Nephron progenitor cell (in vitro differentiated cells): ENCODE measurements at regions not wholly inside any gene's neighbourhood (a gene's known extent, or its start where the extent isn't known, plus 50 kb on each side); places are given as distances from the start of the nearest gene placed in this dataset.

Source experiments
- DNase-seq: peaks from one replicate; pipeline ENCODE4 v3.0.0; 2021
- H3K27ac Mint-ChIP-seq: 2 replicates; pipeline ENCODE4 v1.8.0; 2021; ENCODE audit warnings: mild to moderate bottlenecking, moderate library complexity, mixed read lengths
- H3K27me3 Mint-ChIP-seq: 2 replicates; pipeline ENCODE4 v1.8.0; 2021; ENCODE audit warnings: mild to moderate bottlenecking, low read depth, mixed read lengths; ENCODE audit not compliant: poor library complexity
- H3K36me3 Mint-ChIP-seq: 2 replicates; pipeline ENCODE4 v1.8.0; 2021; ENCODE audit warnings: low read depth, mixed read lengths
- H3K4me1 Mint-ChIP-seq: 2 replicates; pipeline ENCODE4 v1.8.0; 2021; ENCODE audit warnings: mixed read lengths
- H3K4me3 Mint-ChIP-seq: 2 replicates; pipeline ENCODE4 v1.8.0; 2021; ENCODE audit warnings: mild to moderate bottlenecking, moderate library complexity, mixed read lengths
- H3K9me3 Mint-ChIP-seq: 2 replicates; pipeline ENCODE4 v1.8.0; 2021; ENCODE audit warnings: mild to moderate bottlenecking, moderate library complexity, mixed read lengths
- TF ChIP-seq, protein P1 (sequence below): fragments of 200-600 bp; sonication (generic); IDR thresholded peaks from 2 replicates; pipeline ENCODE4 v1.5.0; 2021; ENCODE audit warnings: antibody characterized with exemption

DNA sequence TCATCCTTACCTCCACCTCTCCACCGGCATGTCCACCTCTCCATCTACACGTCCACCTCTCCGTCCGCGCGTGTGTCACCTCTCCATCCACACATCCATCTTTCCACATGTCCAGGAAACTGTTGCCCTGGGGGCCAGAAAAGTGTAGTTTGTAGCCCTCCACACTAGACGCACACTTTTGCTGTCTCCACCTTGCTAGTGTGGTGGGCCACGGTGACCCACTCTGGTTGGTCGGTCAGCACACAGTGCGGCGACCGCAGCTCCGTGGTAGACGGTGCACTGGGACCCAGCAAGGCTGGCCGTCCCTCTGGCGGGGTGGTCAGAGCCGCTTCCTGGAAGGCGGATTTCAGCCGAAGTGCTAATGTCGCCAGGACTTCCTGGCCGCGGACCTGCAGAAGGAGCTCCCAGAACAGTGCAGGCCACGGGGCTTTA is 268.6 kb downstream of the DLL1 start:
- Mint-ChIP-seq H3K27me3 (peaks cover 14% of the 10 kb centered on the region), H3K27ac (no peak overlapping the region), H3K9me3 (no peaks in the 10 kb centered on the region), H3K36me3 (no peaks in the 10 kb centered on the region), H3K4me3 (no peak overlapping the region), H3K4me1 (peaks cover 19% of the 10 kb centered on the region)
- no peak for DNase-seq
- TF ChIP-seq, protein P1, sequence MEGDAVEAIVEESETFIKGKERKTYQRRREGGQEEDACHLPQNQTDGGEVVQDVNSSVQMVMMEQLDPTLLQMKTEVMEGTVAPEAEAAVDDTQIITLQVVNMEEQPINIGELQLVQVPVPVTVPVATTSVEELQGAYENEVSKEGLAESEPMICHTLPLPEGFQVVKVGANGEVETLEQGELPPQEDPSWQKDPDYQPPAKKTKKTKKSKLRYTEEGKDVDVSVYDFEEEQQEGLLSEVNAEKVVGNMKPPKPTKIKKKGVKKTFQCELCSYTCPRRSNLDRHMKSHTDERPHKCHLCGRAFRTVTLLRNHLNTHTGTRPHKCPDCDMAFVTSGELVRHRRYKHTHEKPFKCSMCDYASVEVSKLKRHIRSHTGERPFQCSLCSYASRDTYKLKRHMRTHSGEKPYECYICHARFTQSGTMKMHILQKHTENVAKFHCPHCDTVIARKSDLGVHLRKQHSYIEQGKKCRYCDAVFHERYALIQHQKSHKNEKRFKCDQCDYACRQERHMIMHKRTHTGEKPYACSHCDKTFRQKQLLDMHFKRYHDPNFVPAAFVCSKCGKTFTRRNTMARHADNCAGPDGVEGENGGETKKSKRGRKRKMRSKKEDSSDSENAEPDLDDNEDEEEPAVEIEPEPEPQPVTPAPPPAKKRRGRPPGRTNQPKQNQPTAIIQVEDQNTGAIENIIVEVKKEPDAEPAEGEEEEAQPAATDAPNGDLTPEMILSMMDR, result no peak

DNA sequence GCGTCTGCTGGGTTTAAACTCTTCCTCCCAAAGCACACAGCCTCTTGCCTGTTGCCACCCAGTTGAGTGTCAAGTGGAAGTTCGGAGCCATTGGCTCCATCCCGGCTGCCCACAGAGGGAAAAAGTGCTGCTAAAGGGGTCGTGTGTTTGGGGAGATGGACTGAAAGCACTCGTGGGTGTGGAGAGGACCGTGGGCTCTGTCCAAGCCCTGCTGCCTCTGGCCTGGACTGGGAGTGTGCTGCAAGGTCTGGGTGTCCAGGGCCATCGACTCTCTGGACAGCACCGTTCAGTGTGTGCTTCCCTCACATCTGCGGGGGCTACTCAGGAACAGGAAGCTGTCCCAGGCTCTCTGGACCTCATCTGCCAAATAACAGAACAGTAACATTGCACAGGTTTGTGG is 269.3 kb downstream of the DLL1 start:
- no peak overlapping the region for H3K4me3 Mint-ChIP-seq
- no peak for DNase-seq
- TF ChIP-seq, protein P1, result no peak
- no peak overlapping the region for H3K27ac Mint-ChIP-seq
- no peaks in the 10 kb centered on the region for H3K9me3 Mint-ChIP-seq
- no peaks in the 10 kb centered on the region for H3K36me3 Mint-ChIP-seq
- H3K4me1 Mint-ChIP-seq, result peaks cover 15% of the 10 kb centered on the region
- peaks cover 18% of the 10 kb centered on the region for H3K27me3 Mint-ChIP-seq

- Mint-ChIP-seq H3K4me3 (no peak overlapping the region), H3K4me1 (peaks cover 10% of the 10 kb centered on the region), H3K27me3 (peaks cover 23% of the 10 kb centered on the region), H3K9me3 (no peaks in the 10 kb centered on the region), H3K36me3 (no peaks in the 10 kb centered on the region), H3K27ac (no peak overlapping the region)
- TF ChIP-seq, protein P1, result no peak
- no peak for DNase-seq
Observed at GRCh38 chr6:170019818-170020583, 268.6 kb downstream of the ERMARD start.

DNA sequence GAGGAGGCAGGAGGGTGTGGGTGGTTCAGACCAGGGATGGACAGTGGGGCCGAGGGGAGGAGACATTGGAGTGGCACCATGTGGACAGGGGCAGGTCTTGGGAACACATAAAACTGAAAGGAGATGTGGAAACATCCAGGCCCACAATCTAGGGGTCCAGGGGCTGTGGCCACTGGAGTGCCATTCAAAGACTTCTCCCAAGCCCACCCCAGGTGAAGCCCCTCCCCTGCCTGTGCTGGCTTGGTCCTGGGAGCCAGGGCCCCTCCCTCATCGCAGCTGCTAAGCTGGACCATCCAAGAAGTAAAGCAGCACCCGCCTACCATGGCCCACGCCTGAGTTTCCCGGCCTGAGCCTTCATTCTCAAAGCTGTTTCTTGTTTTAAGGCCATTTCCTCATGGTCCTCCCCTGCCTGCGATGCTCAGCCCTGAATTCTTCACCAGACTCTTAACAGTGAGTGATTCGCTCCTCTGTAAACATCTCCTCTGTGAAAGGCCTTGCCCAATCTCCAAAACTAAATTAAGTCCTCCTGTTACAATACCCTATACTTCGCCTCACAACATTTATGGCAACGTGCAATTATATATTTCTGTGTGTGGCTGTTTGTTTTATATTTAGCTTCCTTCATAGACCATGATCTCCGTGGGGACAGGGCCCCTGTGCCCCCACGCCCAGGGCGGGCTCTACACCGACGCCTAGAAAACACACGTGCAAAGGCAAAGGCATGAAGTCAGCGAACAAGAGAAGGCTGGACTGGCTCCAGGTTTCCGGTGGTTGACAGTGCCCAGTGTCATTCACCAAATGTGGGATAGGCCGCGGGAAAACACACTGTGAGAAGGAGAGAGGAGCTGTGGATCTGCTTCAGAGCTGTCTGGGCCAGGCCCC is 267.8 kb downstream of the ERMARD start:
- H3K4me3 Mint-ChIP-seq, result no peak overlapping the region
- no peak for DNase-seq
- H3K36me3 Mint-ChIP-seq, result no peaks in the 10 kb centered on the region
- TF ChIP-seq, protein P1, result no peak
- H3K9me3 Mint-ChIP-seq, result no peaks in the 10 kb centered on the region
- H3K27me3 Mint-ChIP-seq, result peaks cover 25% of the 10 kb centered on the region
- H3K4me1 Mint-ChIP-seq, result peaks cover 6% of the 10 kb centered on the region
- no peak overlapping the region for H3K27ac Mint-ChIP-seq

GRCh38 chr6:170018422-170018935 is 267.1 kb downstream of the ERMARD start:
- peaks cover 6% of the 10 kb centered on the region for H3K4me1 Mint-ChIP-seq
- DNase-seq, result no peak
- peaks cover 25% of the 10 kb centered on the region for H3K27me3 Mint-ChIP-seq
- TF ChIP-seq, protein P1, result no peak
- peaks cover 4% of the 10 kb centered on the region for H3K9me3 Mint-ChIP-seq
- no peaks in the 10 kb centered on the region for H3K36me3 Mint-ChIP-seq
- H3K4me3 Mint-ChIP-seq, result no peak overlapping the region
- H3K27ac Mint-ChIP-seq, result no peak overlapping the region
